BE2C (cell line): ENCODE measurements at regions not wholly inside any gene's neighbourhood (a gene's known extent, or its start where the extent isn't known, plus 50 kb on each side); places are given as distances from the start of the nearest gene placed in this dataset.

Source experiments
- DNase-seq: peaks from one replicate; pipeline ENCODE4 v3.0.0-alpha.2; 2020
- H3K27me3 ChIP-seq: fragments of 250-450 bp; sonication (Bioruptor Pico); 2 replicates; pipeline ENCODE4 v1.5.1; 2020; ENCODE audit warnings: mild to moderate bottlenecking
- H3K36me3 ChIP-seq: fragments of 250-450 bp; sonication (Bioruptor Pico); 2 replicates; pipeline ENCODE4 v1.5.1; 2020; ENCODE audit warnings: mild to moderate bottlenecking
- H3K4me1 ChIP-seq: fragments of 250-450 bp; sonication (Bioruptor Pico); 2 replicates; pipeline ENCODE4 v1.5.1; 2020
- H3K4me3 ChIP-seq: 2 replicates; pipeline ENCODE4 v1.5.1; 2011; ENCODE audit warnings: low read depth, low read length
- H3K9me3 ChIP-seq: fragments of 250-450 bp; sonication (Bioruptor Pico); 2 replicates; pipeline ENCODE4 v1.5.1; 2020
- TF ChIP-seq, protein P1 (sequence below): IDR thresholded peaks from 2 replicates; pipeline ENCODE4 v1.5.1; 2012; ENCODE audit warnings: mild to moderate bottlenecking, low read depth, low read length

DNA sequence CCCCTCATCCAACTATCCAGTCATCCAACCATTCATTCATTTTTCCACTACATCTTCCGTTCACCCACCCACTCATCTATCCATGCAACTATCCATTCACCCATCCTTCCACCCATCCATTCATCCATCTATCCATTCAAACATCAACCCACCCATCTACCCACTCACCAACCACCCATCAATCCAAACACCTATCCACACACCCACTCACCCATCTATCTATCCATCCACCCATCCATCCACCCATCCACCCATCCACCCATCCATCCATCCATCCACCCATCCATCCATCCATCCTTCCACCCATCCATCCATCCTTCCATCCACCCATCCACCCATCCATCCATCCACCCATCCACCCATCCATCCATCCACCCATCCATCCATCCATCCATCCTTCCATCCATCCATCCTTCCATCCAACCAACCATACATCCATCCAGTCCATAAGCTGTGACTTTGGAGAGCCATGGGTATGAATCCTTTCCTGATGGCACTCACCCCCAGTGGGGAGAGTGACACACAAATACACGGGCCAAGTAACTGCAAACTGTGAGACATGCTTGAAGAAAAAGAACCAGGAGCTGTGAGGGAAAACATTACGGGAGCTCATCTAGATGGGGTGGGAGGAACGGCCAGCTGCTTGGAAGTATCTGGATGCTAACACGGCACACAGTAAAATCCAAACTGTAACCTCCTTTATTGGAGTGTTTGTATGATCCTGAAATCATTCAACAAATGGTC, 100.0 kb upstream of the TNRC6C start:
- no peak for DNase-seq
- Histone ChIP-seq H3K9me3 (no peaks in the 10 kb centered on the region), H3K36me3 (no peaks in the 10 kb centered on the region), H3K27me3 (no peaks in the 10 kb centered on the region), H3K4me3 (no peak overlapping the region), H3K4me1 (no peaks in the 10 kb centered on the region)
- TF ChIP-seq, protein P1, sequence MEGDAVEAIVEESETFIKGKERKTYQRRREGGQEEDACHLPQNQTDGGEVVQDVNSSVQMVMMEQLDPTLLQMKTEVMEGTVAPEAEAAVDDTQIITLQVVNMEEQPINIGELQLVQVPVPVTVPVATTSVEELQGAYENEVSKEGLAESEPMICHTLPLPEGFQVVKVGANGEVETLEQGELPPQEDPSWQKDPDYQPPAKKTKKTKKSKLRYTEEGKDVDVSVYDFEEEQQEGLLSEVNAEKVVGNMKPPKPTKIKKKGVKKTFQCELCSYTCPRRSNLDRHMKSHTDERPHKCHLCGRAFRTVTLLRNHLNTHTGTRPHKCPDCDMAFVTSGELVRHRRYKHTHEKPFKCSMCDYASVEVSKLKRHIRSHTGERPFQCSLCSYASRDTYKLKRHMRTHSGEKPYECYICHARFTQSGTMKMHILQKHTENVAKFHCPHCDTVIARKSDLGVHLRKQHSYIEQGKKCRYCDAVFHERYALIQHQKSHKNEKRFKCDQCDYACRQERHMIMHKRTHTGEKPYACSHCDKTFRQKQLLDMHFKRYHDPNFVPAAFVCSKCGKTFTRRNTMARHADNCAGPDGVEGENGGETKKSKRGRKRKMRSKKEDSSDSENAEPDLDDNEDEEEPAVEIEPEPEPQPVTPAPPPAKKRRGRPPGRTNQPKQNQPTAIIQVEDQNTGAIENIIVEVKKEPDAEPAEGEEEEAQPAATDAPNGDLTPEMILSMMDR: no peak

DNA sequence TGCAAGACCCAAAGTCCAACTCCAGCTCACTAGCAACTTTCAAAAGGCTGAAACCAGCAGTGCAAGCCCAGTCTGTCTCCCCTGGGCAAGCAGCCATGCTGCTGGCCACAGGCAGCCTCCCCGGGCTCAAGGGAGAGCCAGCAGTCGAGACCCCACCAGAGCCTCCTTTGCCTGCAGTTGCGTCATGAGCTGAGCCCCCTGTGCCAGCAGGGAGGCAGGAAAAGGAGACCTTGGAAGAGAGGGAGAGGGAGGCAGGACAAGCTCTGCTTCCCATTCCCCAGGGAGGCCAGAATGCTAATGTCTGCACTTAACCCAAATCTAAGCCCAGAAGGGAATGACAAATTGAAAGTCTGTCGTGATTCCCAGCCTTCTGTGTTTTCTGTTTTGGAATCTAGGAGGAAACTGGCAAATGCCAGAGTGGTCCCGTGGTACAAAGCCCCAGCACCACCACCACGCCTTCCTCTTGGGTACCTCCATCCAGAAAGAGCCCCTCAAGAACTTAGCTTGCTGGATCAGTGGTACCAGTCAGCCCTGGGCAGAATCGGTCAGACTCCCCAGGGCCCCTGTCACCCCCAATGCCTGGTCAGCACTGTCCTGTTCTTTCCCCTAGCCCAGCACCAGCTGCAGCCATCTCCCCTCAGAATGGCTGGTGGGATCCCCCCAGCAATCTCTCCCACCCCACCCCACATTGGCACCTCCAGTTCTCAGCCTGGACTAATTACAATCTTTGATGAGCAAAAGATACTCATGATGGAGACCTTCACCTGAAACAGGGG, 99.3 kb upstream of the TNRC6C start:
- H3K36me3 ChIP-seq: no peaks in the 10 kb centered on the region
- no peaks in the 10 kb centered on the region for H3K27me3 ChIP-seq
- TF ChIP-seq, protein P1: no peak
- H3K4me1 ChIP-seq: peaks cover 5% of the 10 kb centered on the region
- no peaks in the 10 kb centered on the region for H3K9me3 ChIP-seq
- no peak overlapping the region for H3K4me3 ChIP-seq
- DNase-seq: no peak

DNA sequence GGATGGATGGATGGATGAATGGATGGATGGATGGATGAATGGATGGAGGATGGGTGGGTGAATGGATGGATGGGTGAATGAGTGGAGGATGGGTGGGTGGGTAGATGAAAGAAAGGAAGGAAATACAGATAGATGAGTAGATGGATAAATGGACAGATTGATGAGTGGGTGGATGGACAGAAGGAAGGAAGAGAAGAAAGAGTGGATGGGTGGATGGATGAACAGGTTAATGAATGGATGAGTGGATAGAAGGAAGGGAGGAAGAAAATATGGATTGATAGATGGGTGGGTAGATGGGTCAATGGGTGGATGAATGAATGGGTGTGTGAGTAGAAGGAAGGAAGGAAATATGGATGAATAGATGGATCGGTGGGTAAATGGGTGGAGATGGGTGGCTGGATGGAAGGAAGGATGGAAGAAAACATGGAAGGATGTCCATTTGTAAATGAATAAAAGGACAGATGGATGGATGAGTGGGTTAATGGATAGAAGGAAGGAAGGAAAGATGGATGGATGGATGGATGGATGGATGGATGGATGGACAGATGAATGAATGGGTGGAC, 97.3 kb upstream of the TNRC6C start:
- TF ChIP-seq, protein P1: no peak
- Histone ChIP-seq H3K27me3 (no peaks in the 10 kb centered on the region), H3K9me3 (no peaks in the 10 kb centered on the region), H3K4me3 (no peak overlapping the region), H3K36me3 (no peaks in the 10 kb centered on the region), H3K4me1 (peaks cover 18% of the 10 kb centered on the region)
- no peak for DNase-seq

DNA sequence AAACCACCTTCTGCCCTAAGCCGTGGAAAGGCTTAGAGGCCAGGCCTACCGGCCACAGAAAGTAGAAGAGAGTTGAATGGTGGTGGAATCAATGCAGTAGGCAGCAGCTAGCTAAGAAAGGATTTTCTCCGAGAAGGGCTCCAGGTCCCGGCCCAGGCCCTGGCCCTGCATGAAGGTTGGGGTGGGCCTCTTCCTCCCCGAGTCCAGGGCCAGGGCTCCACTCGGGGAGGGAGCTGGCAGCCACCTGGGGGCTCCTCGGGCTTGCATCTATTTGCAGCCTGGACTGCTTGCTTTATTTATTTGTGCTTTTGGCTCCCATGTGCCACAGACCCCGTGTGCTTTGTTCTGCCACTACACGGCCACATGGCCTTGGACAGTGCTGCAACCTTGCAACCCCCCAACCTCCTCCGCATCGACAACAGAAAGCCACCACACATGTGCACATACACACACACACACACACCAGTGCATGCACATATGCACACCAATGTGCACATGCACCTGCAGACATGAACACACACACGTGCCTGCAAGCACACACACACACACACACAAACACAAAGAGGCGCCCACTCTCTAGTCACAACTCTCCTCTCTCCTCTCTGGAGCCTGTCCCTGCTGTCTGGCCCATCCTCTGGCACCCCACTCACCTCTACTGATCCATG, 96.4 kb upstream of the TNRC6C start:
- TF ChIP-seq, protein P1: no peak
- H3K4me3 ChIP-seq: no peak overlapping the region
- no peaks in the 10 kb centered on the region for H3K36me3 ChIP-seq
- no peaks in the 10 kb centered on the region for H3K9me3 ChIP-seq
- H3K27me3 ChIP-seq: no peaks in the 10 kb centered on the region
- peaks cover 18% of the 10 kb centered on the region for H3K4me1 ChIP-seq
- DNase-seq: no peak

DNA sequence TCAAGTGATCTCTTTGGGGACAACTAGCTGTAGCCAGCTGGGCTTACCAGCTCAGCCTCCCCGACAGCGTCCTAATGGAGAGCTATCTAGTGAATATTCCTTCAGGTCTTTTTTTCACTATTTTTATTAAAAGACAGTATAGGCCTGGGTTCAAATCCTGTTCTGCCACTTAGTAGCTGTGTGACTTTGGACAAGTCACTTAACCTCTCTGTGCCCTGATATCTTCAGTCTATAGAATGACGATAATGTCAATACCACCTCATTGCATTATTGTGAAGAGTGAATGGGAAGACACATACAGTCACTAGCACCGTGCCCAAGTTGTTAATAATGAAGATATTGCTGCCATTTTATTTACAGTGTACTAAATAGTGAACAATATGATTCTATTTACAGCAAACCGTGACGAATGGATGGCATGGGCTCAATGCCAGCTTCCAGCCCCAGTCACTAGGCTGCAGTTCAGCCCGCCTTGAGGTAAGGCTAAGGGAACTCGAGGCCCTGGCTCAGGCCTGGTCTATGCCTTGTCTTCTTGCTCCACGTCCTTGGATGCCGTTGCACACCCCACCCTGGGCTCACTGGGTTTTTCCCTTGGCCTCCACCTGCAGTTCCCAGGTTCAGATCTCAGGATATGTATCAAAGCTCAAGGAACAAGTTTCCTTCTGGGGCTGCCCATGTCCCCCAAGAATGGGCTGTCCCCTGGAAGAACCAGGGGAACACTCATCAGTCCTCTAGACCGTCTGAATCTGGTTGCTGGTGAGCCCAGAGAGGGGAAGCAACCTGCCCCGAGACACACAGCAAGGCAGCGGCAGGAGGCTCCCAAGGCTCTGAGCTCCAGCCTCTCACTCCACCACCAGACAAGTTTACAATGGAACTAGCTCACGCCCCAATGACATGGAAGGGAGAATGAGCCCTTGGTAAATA, 95.4 kb upstream of the TNRC6C start:
- DNase-seq: no peak
- no peak overlapping the region for H3K4me3 ChIP-seq
- H3K9me3 ChIP-seq: no peaks in the 10 kb centered on the region
- TF ChIP-seq, protein P1: no peak
- no peaks in the 10 kb centered on the region for H3K36me3 ChIP-seq
- H3K4me1 ChIP-seq: peaks cover 18% of the 10 kb centered on the region
- no peaks in the 10 kb centered on the region for H3K27me3 ChIP-seq
